ENCODE measurements at regions not wholly inside any gene's neighbourhood (a gene's known extent, or its start where the extent isn't known, plus 50 kb on each side); places are given as distances from the start of the nearest gene placed in this dataset.
"Not testable (repeated sequence)": the region's sequence is repeated elsewhere in the genome, so short reads cannot be mapped to it uniquely, and the experiment has no call there.

- H3K4me1 ChIP-seq (ENCODE audit: control insufficient read depth, insufficient read depth, low read length): no peaks in the 10 kb centered on the region
- H3K4me3 ChIP-seq (ENCODE audit: low read length): no peak overlapping the region
- no peaks in the 10 kb centered on the region for H3K36me3 ChIP-seq (ENCODE audit: control insufficient read depth, insufficient read depth, low read length)
- no peaks in the 10 kb centered on the region for H3K27me3 ChIP-seq (ENCODE audit: control insufficient read depth, insufficient read depth, low read length)
- H3K27ac ChIP-seq (ENCODE audit: low read depth, low read length): no peak overlapping the region
- H3K9ac ChIP-seq (ENCODE audit: low read length): no peak overlapping the region
These were observed 50.8 kb upstream of the BOD1L1 start for GRCh38 chr4:13678186-13678924.

GRCh38 chr4:13681570-13681969 lies 54.0 kb upstream of the BOD1L1 start:
- H3K4me3 ChIP-seq (ENCODE audit: low read length): no peak overlapping the region
- H3K27me3 ChIP-seq (ENCODE audit: control insufficient read depth, insufficient read depth, low read length): no peaks in the 10 kb centered on the region
- H3K27ac ChIP-seq (ENCODE audit: low read depth, low read length): no peak overlapping the region
- no peaks in the 10 kb centered on the region for H3K4me1 ChIP-seq (ENCODE audit: control insufficient read depth, insufficient read depth, low read length)
- no peak overlapping the region for H3K9ac ChIP-seq (ENCODE audit: low read length)
- H3K36me3 ChIP-seq (ENCODE audit: control insufficient read depth, insufficient read depth, low read length): no peaks in the 10 kb centered on the region

- Histone ChIP-seq H3K27me3 (ENCODE audit: control insufficient read depth, insufficient read depth, low read length) (no peaks in the 10 kb centered on the region), H3K4me3 (ENCODE audit: low read length) (no peak overlapping the region), H3K4me1 (ENCODE audit: control insufficient read depth, insufficient read depth, low read length) (no peaks in the 10 kb centered on the region), H3K9ac (ENCODE audit: low read length) (no peak overlapping the region), H3K27ac (ENCODE audit: low read depth, low read length) (no peak overlapping the region), H3K36me3 (ENCODE audit: control insufficient read depth, insufficient read depth, low read length) (no peaks in the 10 kb centered on the region)
These were observed 66.7 kb upstream of the BOD1L1 start for GRCh38 chr4:13694256-13694655.

- no peak overlapping the region for H3K27ac ChIP-seq (ENCODE audit: low read depth, low read length)
- H3K9ac ChIP-seq (ENCODE audit: low read length): no peak overlapping the region
- no peaks in the 10 kb centered on the region for H3K27me3 ChIP-seq (ENCODE audit: control insufficient read depth, insufficient read depth, low read length)
- H3K4me1 ChIP-seq (ENCODE audit: control insufficient read depth, insufficient read depth, low read length): no peaks in the 10 kb centered on the region
- no peak overlapping the region for H3K4me3 ChIP-seq (ENCODE audit: low read length)
- no peaks in the 10 kb centered on the region for H3K36me3 ChIP-seq (ENCODE audit: control insufficient read depth, insufficient read depth, low read length)
These were observed 70.8 kb upstream of the BOD1L1 start for GRCh38 chr4:13698296-13698695.

- Histone ChIP-seq H3K27ac (ENCODE audit: low read depth, low read length) (no peak overlapping the region), H3K9ac (ENCODE audit: low read length) (no peak overlapping the region), H3K27me3 (ENCODE audit: control insufficient read depth, insufficient read depth, low read length) (no peaks in the 10 kb centered on the region), H3K36me3 (ENCODE audit: control insufficient read depth, insufficient read depth, low read length) (no peaks in the 10 kb centered on the region), H3K4me3 (ENCODE audit: low read length) (no peak overlapping the region), H3K4me1 (ENCODE audit: control insufficient read depth, insufficient read depth, low read length) (no peaks in the 10 kb centered on the region)
These were observed 72.7 kb upstream of the BOD1L1 start for GRCh38 chr4:13700021-13700857.

- not testable (repeated sequence) for H3K4me1 ChIP-seq (ENCODE audit: control insufficient read depth, insufficient read depth, low read length); H3K36me3 ChIP-seq (ENCODE audit: control insufficient read depth, insufficient read depth, low read length); H3K4me3 ChIP-seq (ENCODE audit: low read length); H3K9ac ChIP-seq (ENCODE audit: low read length); H3K27me3 ChIP-seq (ENCODE audit: control insufficient read depth, insufficient read depth, low read length); H3K27ac ChIP-seq (ENCODE audit: low read depth, low read length)
These were observed 73.3 kb upstream of the BOD1L1 start for GRCh38 chr4:13700858-13701140.

GRCh38 chr4:13701937-13702446 lies 74.5 kb upstream of the BOD1L1 start:
- no peaks in the 10 kb centered on the region for H3K36me3 ChIP-seq (ENCODE audit: control insufficient read depth, insufficient read depth, low read length)
- H3K4me1 ChIP-seq (ENCODE audit: control insufficient read depth, insufficient read depth, low read length): no peaks in the 10 kb centered on the region
- H3K4me3 ChIP-seq (ENCODE audit: low read length): no peak overlapping the region
- H3K27me3 ChIP-seq (ENCODE audit: control insufficient read depth, insufficient read depth, low read length): no peaks in the 10 kb centered on the region
- no peak overlapping the region for H3K9ac ChIP-seq (ENCODE audit: low read length)
- H3K27ac ChIP-seq (ENCODE audit: low read depth, low read length): no peak overlapping the region

- H3K9ac ChIP-seq (ENCODE audit: low read length): no peak overlapping the region
- no peak overlapping the region for H3K4me3 ChIP-seq (ENCODE audit: low read length)
- no peaks in the 10 kb centered on the region for H3K4me1 ChIP-seq (ENCODE audit: control insufficient read depth, insufficient read depth, low read length)
- H3K36me3 ChIP-seq (ENCODE audit: control insufficient read depth, insufficient read depth, low read length): no peaks in the 10 kb centered on the region
- H3K27ac ChIP-seq (ENCODE audit: low read depth, low read length): no peak overlapping the region
- no peaks in the 10 kb centered on the region for H3K27me3 ChIP-seq (ENCODE audit: control insufficient read depth, insufficient read depth, low read length)
These were observed 75.6 kb upstream of the BOD1L1 start for GRCh38 chr4:13703096-13703495.

GRCh38 chr4:13704035-13704434 lies 76.5 kb upstream of the BOD1L1 start:
- no peaks in the 10 kb centered on the region for H3K4me1 ChIP-seq (ENCODE audit: control insufficient read depth, insufficient read depth, low read length)
- H3K27ac ChIP-seq (ENCODE audit: low read depth, low read length): no peak overlapping the region
- H3K9ac ChIP-seq (ENCODE audit: low read length): no peak overlapping the region
- no peaks in the 10 kb centered on the region for H3K27me3 ChIP-seq (ENCODE audit: control insufficient read depth, insufficient read depth, low read length)
- no peak overlapping the region for H3K4me3 ChIP-seq (ENCODE audit: low read length)
- no peaks in the 10 kb centered on the region for H3K36me3 ChIP-seq (ENCODE audit: control insufficient read depth, insufficient read depth, low read length)

GRCh38 chr4:13704761-13705160 lies 77.2 kb upstream of the BOD1L1 start:
- no peaks in the 10 kb centered on the region for H3K4me1 ChIP-seq (ENCODE audit: control insufficient read depth, insufficient read depth, low read length)
- no peak overlapping the region for H3K27ac ChIP-seq (ENCODE audit: low read depth, low read length)
- H3K9ac ChIP-seq (ENCODE audit: low read length): no peak overlapping the region
- no peaks in the 10 kb centered on the region for H3K27me3 ChIP-seq (ENCODE audit: control insufficient read depth, insufficient read depth, low read length)
- no peaks in the 10 kb centered on the region for H3K36me3 ChIP-seq (ENCODE audit: control insufficient read depth, insufficient read depth, low read length)
- H3K4me3 ChIP-seq (ENCODE audit: low read length): no peak overlapping the region

- no peaks in the 10 kb centered on the region for H3K27me3 ChIP-seq (ENCODE audit: control insufficient read depth, insufficient read depth, low read length)
- H3K9ac ChIP-seq (ENCODE audit: low read length): no peak overlapping the region
- no peak overlapping the region for H3K4me3 ChIP-seq (ENCODE audit: low read length)
- no peak overlapping the region for H3K27ac ChIP-seq (ENCODE audit: low read depth, low read length)
- no peaks in the 10 kb centered on the region for H3K4me1 ChIP-seq (ENCODE audit: control insufficient read depth, insufficient read depth, low read length)
- H3K36me3 ChIP-seq (ENCODE audit: control insufficient read depth, insufficient read depth, low read length): no peaks in the 10 kb centered on the region
These were observed 78.1 kb upstream of the BOD1L1 start for GRCh38 chr4:13705521-13706041.

GRCh38 chr4:13706120-13706519 lies 78.6 kb upstream of the BOD1L1 start:
- Histone ChIP-seq H3K27ac (ENCODE audit: low read depth, low read length) (no peak overlapping the region), H3K27me3 (ENCODE audit: control insufficient read depth, insufficient read depth, low read length) (no peaks in the 10 kb centered on the region), H3K4me3 (ENCODE audit: low read length) (no peak overlapping the region), H3K9ac (ENCODE audit: low read length) (no peak overlapping the region), H3K36me3 (ENCODE audit: control insufficient read depth, insufficient read depth, low read length) (no peaks in the 10 kb centered on the region), H3K4me1 (ENCODE audit: control insufficient read depth, insufficient read depth, low read length) (no peaks in the 10 kb centered on the region)

Data from rectal smooth muscle tissue (tissue), 1 donor.